PC-9 (cell line): ENCODE measurements at regions not wholly inside any gene's neighbourhood (a gene's known extent, or its start where the extent isn't known, plus 50 kb on each side); places are given as distances from the start of the nearest gene placed in this dataset.

Source experiments
- CTCF ChIP-seq: fragments of 200-600 bp; sonication (generic); conservative IDR thresholded peaks from 2 replicates; pipeline ENCODE4 v1.6.1; 2017; ENCODE audit warnings: mixed run types, antibody characterized with exemption, mild to moderate bottlenecking, moderate library complexity
- EZH2 ChIP-seq: fragments of 200-600 bp; sonication (generic); IDR thresholded peaks from 2 replicates; pipeline ENCODE4 v1.8.0; 2017; ENCODE audit warnings: antibody characterized with exemption, low read depth

- no peak for TF ChIP-seq EZH2
- TF ChIP-seq CTCF = no peak
Observed at GRCh38 chr10:32167450-32167849, 111.2 kb upstream of the KIF5B start.
